ENCODE measurements at regions not wholly inside any gene's neighbourhood (a gene's known extent, or its start where the extent isn't known, plus 50 kb on each side); places are given as distances from the start of the nearest gene placed in this dataset.
"Not testable (repeated sequence)": the region's sequence is repeated elsewhere in the genome, so short reads cannot be mapped to it uniquely, and the experiment has no call there.

DNA sequence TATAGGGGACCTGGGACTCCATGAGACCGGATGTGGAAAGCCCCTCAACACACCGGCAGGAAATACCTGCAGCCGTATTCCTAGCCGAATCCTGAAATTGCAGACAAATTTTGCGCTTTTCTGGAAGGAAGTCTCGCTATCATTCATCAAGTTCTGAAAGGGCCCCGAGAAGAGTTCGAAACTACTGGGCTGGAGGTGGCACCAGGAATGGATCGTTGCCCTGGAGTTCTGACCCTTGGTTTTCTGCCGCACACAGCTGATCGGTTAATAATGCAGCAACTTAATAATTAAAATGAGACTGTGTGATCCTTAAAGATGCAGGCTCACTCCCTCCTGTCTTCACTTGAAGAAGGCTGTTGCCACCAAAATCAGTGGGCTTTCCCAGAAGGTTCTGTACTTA, 55.7 kb upstream of the MRTFB start:
- H3K27me3 ChIP-seq (ENCODE audit: low read depth, low read length) = no peaks in the 10 kb centered on the region
- H2AFZ ChIP-seq (ENCODE audit: low read depth, low read length) = no peak overlapping the region

DNA sequence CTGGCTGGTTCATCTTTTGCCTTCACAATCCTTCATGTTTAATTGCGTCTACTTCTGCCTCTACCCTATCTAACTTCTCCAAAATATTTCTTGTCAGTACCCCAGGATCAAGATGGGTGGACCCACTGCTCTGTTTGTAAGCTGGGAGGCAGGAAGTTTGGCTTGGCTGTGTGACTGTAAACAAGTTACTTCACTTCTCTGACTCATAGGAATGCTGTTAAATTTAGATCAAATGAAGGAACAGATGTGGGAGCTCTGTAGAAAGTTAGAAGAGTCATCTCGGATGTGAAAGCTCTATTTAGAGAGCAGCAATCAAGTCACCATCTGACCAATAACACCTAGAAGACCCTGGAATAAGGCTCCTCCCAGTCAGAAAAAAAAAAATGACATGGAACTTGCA, 55.2 kb upstream of the MRTFB start:
- H3K79me2 ChIP-seq (ENCODE audit: low read length) = no peaks in the 10 kb centered on the region
- H4K20me1 ChIP-seq (ENCODE audit: insufficient read depth, low read length) = no peaks in the 10 kb centered on the region
- no peaks in the 10 kb centered on the region for H3K36me3 ChIP-seq (replicated peaks; ENCODE audit: low read depth, low read length)
- no peaks in the 10 kb centered on the region for H3K9me3 ChIP-seq (ENCODE audit: insufficient read depth, low read length)
- H3K4me3 ChIP-seq (ENCODE audit: low read length) = no peak overlapping the region
- H3K4me1 ChIP-seq (ENCODE audit: low read length) = no peaks in the 10 kb centered on the region
- TF ChIP-seq, protein P1, sequence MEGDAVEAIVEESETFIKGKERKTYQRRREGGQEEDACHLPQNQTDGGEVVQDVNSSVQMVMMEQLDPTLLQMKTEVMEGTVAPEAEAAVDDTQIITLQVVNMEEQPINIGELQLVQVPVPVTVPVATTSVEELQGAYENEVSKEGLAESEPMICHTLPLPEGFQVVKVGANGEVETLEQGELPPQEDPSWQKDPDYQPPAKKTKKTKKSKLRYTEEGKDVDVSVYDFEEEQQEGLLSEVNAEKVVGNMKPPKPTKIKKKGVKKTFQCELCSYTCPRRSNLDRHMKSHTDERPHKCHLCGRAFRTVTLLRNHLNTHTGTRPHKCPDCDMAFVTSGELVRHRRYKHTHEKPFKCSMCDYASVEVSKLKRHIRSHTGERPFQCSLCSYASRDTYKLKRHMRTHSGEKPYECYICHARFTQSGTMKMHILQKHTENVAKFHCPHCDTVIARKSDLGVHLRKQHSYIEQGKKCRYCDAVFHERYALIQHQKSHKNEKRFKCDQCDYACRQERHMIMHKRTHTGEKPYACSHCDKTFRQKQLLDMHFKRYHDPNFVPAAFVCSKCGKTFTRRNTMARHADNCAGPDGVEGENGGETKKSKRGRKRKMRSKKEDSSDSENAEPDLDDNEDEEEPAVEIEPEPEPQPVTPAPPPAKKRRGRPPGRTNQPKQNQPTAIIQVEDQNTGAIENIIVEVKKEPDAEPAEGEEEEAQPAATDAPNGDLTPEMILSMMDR (IDR thresholded peaks at IDR 0.05; ENCODE audit: low read depth, low read length) = no peak
- TF ChIP-seq EZH2phosphoT487 (IDR thresholded peaks at IDR 0.05; ENCODE audit: low read depth) = no peak
- no peak overlapping the region for H3K4me2 ChIP-seq (ENCODE audit: low read length)
- no peak overlapping the region for H3K9ac ChIP-seq (ENCODE audit: low read length)
- no peak overlapping the region for H2AFZ ChIP-seq (ENCODE audit: low read depth, low read length)
- H3K27me3 ChIP-seq (ENCODE audit: low read depth, low read length) = no peaks in the 10 kb centered on the region
- no peak overlapping the region for H3K27ac ChIP-seq (ENCODE audit: low read length)

More for the DNA sequence above, 55.7 kb upstream of the MRTFB start:
- Histone ChIP-seq H3K9me3 (ENCODE audit: insufficient read depth, low read length) (no peaks in the 10 kb centered on the region), H4K20me1 (ENCODE audit: insufficient read depth, low read length) (no peaks in the 10 kb centered on the region), H3K36me3 (replicated peaks; ENCODE audit: low read depth, low read length) (no peaks in the 10 kb centered on the region), H3K4me2 (ENCODE audit: low read length) (no peak overlapping the region), H3K9ac (ENCODE audit: low read length) (no peak overlapping the region), H3K4me1 (ENCODE audit: low read length) (no peaks in the 10 kb centered on the region), H3K4me3 (ENCODE audit: low read length) (no peak overlapping the region), H3K27ac (ENCODE audit: low read length) (no peak overlapping the region), H3K79me2 (ENCODE audit: low read length) (no peaks in the 10 kb centered on the region)
- TF ChIP-seq EZH2phosphoT487 (IDR thresholded peaks at IDR 0.05; ENCODE audit: low read depth) = no peak
- TF ChIP-seq, protein P1 (IDR thresholded peaks at IDR 0.05; ENCODE audit: low read depth, low read length) = no peak

DNA sequence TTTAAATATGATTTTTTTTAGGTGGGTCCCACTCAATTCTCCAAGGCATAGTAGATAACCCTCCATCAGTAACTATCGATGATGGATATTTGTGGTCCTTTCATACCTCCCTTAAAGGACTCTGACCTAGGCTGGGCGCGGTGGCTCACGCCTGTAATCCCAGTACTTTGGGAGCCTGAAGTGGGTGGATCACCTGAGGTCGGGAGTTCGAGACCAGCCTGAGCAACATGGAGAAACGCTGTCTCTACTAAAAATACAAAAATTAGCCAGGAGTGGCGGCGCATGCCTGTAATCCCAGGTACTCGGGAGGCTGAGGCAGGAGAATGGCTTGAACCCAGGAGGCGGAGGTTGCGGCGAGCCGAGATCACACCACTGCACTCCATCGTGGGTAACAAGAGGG, 54.8 kb upstream of the MRTFB start:
- H3K27ac ChIP-seq (ENCODE audit: low read length); H3K4me2 ChIP-seq (ENCODE audit: low read length); H4K20me1 ChIP-seq (ENCODE audit: insufficient read depth, low read length); H3K36me3 ChIP-seq (replicated peaks; ENCODE audit: low read depth, low read length); H3K9me3 ChIP-seq (ENCODE audit: insufficient read depth, low read length); H3K9ac ChIP-seq (ENCODE audit: low read length); H3K27me3 ChIP-seq (ENCODE audit: low read depth, low read length); H3K4me3 ChIP-seq (ENCODE audit: low read length); H2AFZ ChIP-seq (ENCODE audit: low read depth, low read length); H3K79me2 ChIP-seq (ENCODE audit: low read length); H3K4me1 ChIP-seq (ENCODE audit: low read length): not testable (repeated sequence)

DNA sequence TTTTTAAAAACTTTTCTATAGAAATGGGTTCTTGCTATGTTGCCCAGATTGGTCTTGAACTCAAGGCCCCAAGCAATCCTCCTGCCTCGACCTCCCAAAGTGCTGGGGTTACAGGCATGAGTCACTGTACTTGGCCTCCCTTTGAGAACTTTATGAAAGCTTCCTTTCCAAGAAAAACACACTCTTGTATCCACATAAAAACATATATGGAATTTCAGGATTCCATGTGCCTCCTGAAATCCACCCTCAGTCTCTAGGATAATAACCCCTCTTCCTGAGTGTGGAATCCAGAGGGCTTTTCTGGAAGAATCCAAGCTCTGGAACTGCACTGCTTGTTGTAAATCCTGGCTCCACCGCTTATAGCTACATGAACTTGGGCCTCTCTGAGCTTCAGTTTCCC, 53.2 kb upstream of the MRTFB start:
- Histone ChIP-seq H4K20me1 (ENCODE audit: insufficient read depth, low read length) (no peaks in the 10 kb centered on the region), H3K36me3 (replicated peaks; ENCODE audit: low read depth, low read length) (no peaks in the 10 kb centered on the region)

More for the DNA sequence above, 53.2 kb upstream of the MRTFB start:
- no peak overlapping the region for H3K4me2 ChIP-seq (ENCODE audit: low read length)
- H3K4me3 ChIP-seq (ENCODE audit: low read length) = no peak overlapping the region
- H3K27me3 ChIP-seq (ENCODE audit: low read depth, low read length) = no peaks in the 10 kb centered on the region
- no peak overlapping the region for H2AFZ ChIP-seq (ENCODE audit: low read depth, low read length)
- no peak overlapping the region for H3K9ac ChIP-seq (ENCODE audit: low read length)
- no peaks in the 10 kb centered on the region for H3K79me2 ChIP-seq (ENCODE audit: low read length)
- no peaks in the 10 kb centered on the region for H3K9me3 ChIP-seq (ENCODE audit: insufficient read depth, low read length)
- H3K4me1 ChIP-seq (ENCODE audit: low read length) = no peaks in the 10 kb centered on the region
- TF ChIP-seq, protein P1 (IDR thresholded peaks at IDR 0.05; ENCODE audit: low read depth, low read length) = no peak
- no peak for TF ChIP-seq EZH2phosphoT487 (IDR thresholded peaks at IDR 0.05; ENCODE audit: low read depth)
- no peak overlapping the region for H3K27ac ChIP-seq (ENCODE audit: low read length)

All from OCI-LY3 (cell line).